H1 (cell line): ENCODE measurements at regions not wholly inside any gene's neighbourhood (a gene's known extent, or its start where the extent isn't known, plus 50 kb on each side); places are given as distances from the start of the nearest gene placed in this dataset.

Experiments
- CTCF ChIA-PET: fragments of 300-600 bp; sonication (Branson Sonifier 250); formaldehyde crosslinking; loops from one replicate; lab custom pipeline; 2021; ENCODE audit not compliant: partially characterized antibody; lab: Charles Lee
- POLR2A ChIA-PET: fragments of 300-600 bp; sonication (Branson Sonifier 250); formaldehyde crosslinking; loops from one replicate; lab custom pipeline; 2021; ENCODE audit warnings: inconsistent platforms; ENCODE audit not compliant: partially characterized antibody; lab: Charles Lee
- DNase-seq, 2 experiments: peaks; one replicate each; pipeline versions ENCODE4 v3.0.0 to v3.0.0-alpha.2; 2010 to 2022; ENCODE audit warnings: low spot score in 2 of 2, low read depth in 1 of 2, mixed read lengths in 1 of 2
- FAIRE-seq: peaks from 2 replicates; lab custom pipeline; 2011; peaks lifted over from hg19 to GRCh38; lab: Jason Lieb, UNC
- H2AFZ ChIP-seq: 2 replicates; pipeline ENCODE4 v1.8.1; 2012; ENCODE audit warnings: low read length, inconsistent platforms
- H2AK5ac ChIP-seq: 2 replicates; pipeline ENCODE4 v1.6.1; 2013; ENCODE audit warnings: low read depth, low read length
- H2BK120ac ChIP-seq: replicated peaks from 2 replicates; pipeline ENCODE3; 2013; ENCODE audit warnings: low read depth, low read length, inconsistent platforms
- H2BK12ac ChIP-seq: 2 replicates; pipeline ENCODE4 v1.6.1; 2013; ENCODE audit warnings: low read depth, low read length
- H2BK15ac ChIP-seq: 2 replicates; pipeline ENCODE4 v1.6.1; 2013; ENCODE audit warnings: low read length
- H2BK20ac ChIP-seq: 2 replicates; pipeline ENCODE4 v1.6.1; 2013; ENCODE audit warnings: low read length
- H2BK5ac ChIP-seq: 2 replicates; pipeline ENCODE4 v1.6.1; 2013; ENCODE audit warnings: low read depth, low read length
- H3K14ac ChIP-seq: 2 replicates; pipeline ENCODE4 v1.6.1; 2013; ENCODE audit warnings: inconsistent platforms; ENCODE audit not compliant: insufficient read length
- H3K18ac ChIP-seq: 2 replicates; pipeline ENCODE4 v1.6.1; 2013; ENCODE audit warnings: low read length; ENCODE audit errors: extremely low read depth
- H3K23ac ChIP-seq: 2 replicates; pipeline ENCODE4 v1.6.1; 2013; ENCODE audit warnings: inconsistent platforms; ENCODE audit not compliant: insufficient read length
- H3K23me2 ChIP-seq: 2 replicates; pipeline ENCODE4 v1.6.1; 2013; ENCODE audit warnings: low read depth, low read length
- H3K27ac ChIP-seq: 2 replicates; pipeline ENCODE4 v1.6.1; 2011; ENCODE audit warnings: low read depth, low read length, inconsistent platforms
- H3K27me3 ChIP-seq, 4 experiments: replicated peaks in 1 of 4; 1 replicate in 1 of 4; 2 replicates in 3 of 4; pipeline versions ENCODE4 v1.6.1 to v1.8.1; 2011 to 2013; ENCODE audit warnings: low read length in 3 of 4, mild to moderate bottlenecking in 3 of 4, inconsistent platforms in 2 of 4, mixed read lengths in 2 of 4, moderate library complexity in 1 of 4; ENCODE audit not compliant: control insufficient read depth in 3 of 4, insufficient read depth in 3 of 4; ENCODE audit errors: extremely low read depth in 1 of 4
- H3K36me3 ChIP-seq, 4 experiments: 2 replicates each; pipeline versions ENCODE4 v1.6.1 to v1.8.1; 2011 to 2013; ENCODE audit warnings: mild to moderate bottlenecking in 4 of 4, low read length in 3 of 4, moderate library complexity in 2 of 4, control low read depth in 1 of 4, inconsistent platforms in 1 of 4; ENCODE audit not compliant: insufficient read depth in 4 of 4, control insufficient read depth in 2 of 4
- H3K4ac ChIP-seq: replicated peaks from 2 replicates; pipeline ENCODE3; 2013; ENCODE audit warnings: low read length, low read depth, mixed read lengths, inconsistent platforms; ENCODE audit not compliant: insufficient read length
- H3K4me1 ChIP-seq, 4 experiments: replicated peaks in 1 of 4; 1 replicate in 1 of 4; 2 replicates in 3 of 4; pipeline versions ENCODE4 v1.6.1 to v1.8.1; 2011 to 2013; ENCODE audit warnings: low read length in 3 of 4, inconsistent platforms in 2 of 4, mixed read lengths in 1 of 4; ENCODE audit not compliant: insufficient read depth in 4 of 4, control insufficient read depth in 3 of 4
- H3K4me2 ChIP-seq, 2 experiments: 2 replicates each; pipeline versions ENCODE4 v1.6.1 to v1.8.1; 2011 to 2013; ENCODE audit warnings: low read depth in 2 of 2, low read length in 2 of 2, control low read depth in 1 of 2, inconsistent platforms in 1 of 2, mild to moderate bottlenecking in 1 of 2; ENCODE audit not compliant: insufficient read depth in 1 of 2
- H3K4me3 ChIP-seq, 4 experiments: fragments of 200-600, 300-600 bp in 1 of 4; sonication (generic), shearing (Covaris generic), sonication (Bioruptor Twin) in 1 of 4; 2 replicates each; pipeline versions ENCODE4 v1.5.1 to v1.8.1; 2011 to 2016; ENCODE audit warnings: low read length in 4 of 4, low read depth in 3 of 4, control low read depth in 2 of 4, inconsistent platforms in 2 of 4, mild to moderate bottlenecking in 2 of 4, mixed read lengths in 1 of 4, moderate library complexity in 1 of 4; ENCODE audit not compliant: insufficient read depth in 2 of 4; ENCODE audit errors: extremely low read depth in 1 of 4
- H3K56ac ChIP-seq: replicated peaks from 2 replicates; pipeline ENCODE3; 2013; ENCODE audit warnings: low read depth, mild to moderate bottlenecking, mixed read lengths, low read length, inconsistent platforms; ENCODE audit not compliant: insufficient read length
- H3K79me1 ChIP-seq: 2 replicates; pipeline ENCODE4 v1.6.1; 2013; ENCODE audit warnings: low read depth, low read length, control low read depth
- H3K79me2 ChIP-seq, 2 experiments: 2 replicates each; pipeline versions ENCODE4 v1.6.1 to v1.8.1; 2012 to 2013; ENCODE audit warnings: low read length in 2 of 2, mild to moderate bottlenecking in 2 of 2, inconsistent platforms in 1 of 2; ENCODE audit not compliant: insufficient read depth in 2 of 2, control insufficient read depth in 1 of 2
- H3K9ac ChIP-seq, 4 experiments: replicated peaks in 1 of 4; 1 replicate in 1 of 4; 2 replicates in 3 of 4; pipeline versions ENCODE4 v1.6.1 to v1.8.1; 2011 to 2013; ENCODE audit warnings: low read depth in 3 of 4, low read length in 3 of 4, control low read depth in 2 of 4, mild to moderate bottlenecking in 2 of 4, moderate library complexity in 2 of 4, inconsistent platforms in 1 of 4; ENCODE audit errors: extremely low read depth in 1 of 4
- H3K9me3 ChIP-seq, 2 experiments: 2 replicates each; pipeline versions ENCODE4 v1.6.1 to v1.8.1; 2012 to 2013; ENCODE audit warnings: mild to moderate bottlenecking in 2 of 2, moderate library complexity in 2 of 2, control low read depth in 1 of 2, inconsistent platforms in 1 of 2, low read depth in 1 of 2, low read length in 1 of 2, mixed read lengths in 1 of 2; ENCODE audit not compliant: insufficient read depth in 2 of 2
- H4K20me1 ChIP-seq, 2 experiments: replicated peaks in 1 of 2; 2 replicates each; pipeline versions ENCODE3 to v1.8.1; 2011 to 2013; ENCODE audit warnings: inconsistent platforms in 2 of 2, low read length in 2 of 2, mild to moderate bottlenecking in 1 of 2; ENCODE audit not compliant: insufficient read depth in 2 of 2, control insufficient read depth in 1 of 2
- H4K5ac ChIP-seq: 2 replicates; pipeline ENCODE4 v1.6.1; 2013; ENCODE audit warnings: low read length, low read depth, mixed read lengths, inconsistent platforms; ENCODE audit not compliant: insufficient read length
- H4K8ac ChIP-seq: 2 replicates; pipeline ENCODE4 v1.8.0; 2013; ENCODE audit warnings: mild to moderate bottlenecking, moderate library complexity, low read length, inconsistent platforms; ENCODE audit not compliant: insufficient read depth; ENCODE audit errors: extremely low read depth
- H4K91ac ChIP-seq: replicated peaks from 2 replicates; pipeline ENCODE3; 2013; ENCODE audit warnings: low read length, mixed read lengths, inconsistent platforms; ENCODE audit not compliant: insufficient read length
- ASH2L ChIP-seq: fragments of 200-600, 300-600 bp; sonication (generic); IDR thresholded peaks from one replicate; pipeline ENCODE4 v1.7.1; 2017; ENCODE audit warnings: low read length
- CHD2 ChIP-seq: IDR thresholded peaks from 2 replicates; pipeline ENCODE4 v1.6.1; 2012; ENCODE audit warnings: low read length, improper control_type of control experiment
- EP300 ChIP-seq, 2 experiments: IDR thresholded peaks; 1 replicate in 1 of 2; 2 replicates in 1 of 2; pipeline ENCODE4 v1.6.1; 2011 to 2012; ENCODE audit warnings: low read depth in 2 of 2, low read length in 2 of 2, mild to moderate bottlenecking in 2 of 2, borderline replicate concordance in 1 of 2, inconsistent platforms in 1 of 2, moderate library complexity in 1 of 2
- EZH2 ChIP-seq: fragments of 200-600 bp; sonication (generic); IDR thresholded peaks from 2 replicates; pipeline ENCODE4 v1.7.1; 2012; ENCODE audit warnings: low read depth, mild to moderate bottlenecking, moderate library complexity, low read length, inconsistent platforms; ENCODE audit not compliant: severe bottlenecking
- MAFK ChIP-seq: IDR thresholded peaks from 2 replicates; pipeline ENCODE4 v1.6.1; 2012; ENCODE audit warnings: low read depth, mild to moderate bottlenecking, improper control_type of control experiment, low read length
- PHF8 ChIP-seq: fragments of 200-600 bp; sonication (generic); conservative IDR thresholded peaks from 2 replicates; pipeline ENCODE4 v1.7.1; 2012; ENCODE audit warnings: low read depth, mild to moderate bottlenecking, inconsistent platforms, low read length, moderate library complexity
- POLR2AphosphoS5 ChIP-seq: IDR thresholded peaks from 2 replicates; pipeline ENCODE4 v1.6.1; 2011; ENCODE audit warnings: low read depth, low read length
- RBBP5 ChIP-seq: IDR thresholded peaks from 2 replicates; pipeline ENCODE4 v1.7.1; 2012; ENCODE audit warnings: low read depth, mild to moderate bottlenecking, inconsistent platforms, low read length, moderate library complexity, borderline replicate concordance
- SAP30 ChIP-seq: fragments of 300-600 bp; sonication (generic); IDR thresholded peaks from 2 replicates; pipeline ENCODE4 v1.7.1; 2012; ENCODE audit warnings: low read length, moderate library complexity, mild to moderate bottlenecking, inconsistent platforms; ENCODE audit not compliant: insufficient read depth, insufficient replicate concordance
- SP1 ChIP-seq: IDR thresholded peaks from 2 replicates; pipeline ENCODE4 v1.6.1; 2011; ENCODE audit warnings: low read depth, low read length
- SRF ChIP-seq: IDR thresholded peaks from 2 replicates; pipeline ENCODE4 v1.6.1; 2011; ENCODE audit warnings: mild to moderate bottlenecking, low read depth, low read length, moderate library complexity
- SUZ12 ChIP-seq: fragments of 200-600 bp; sonication (generic); IDR thresholded peaks from 2 replicates; pipeline ENCODE4 v1.6.1; 2012; ENCODE audit warnings: mild to moderate bottlenecking, inconsistent platforms, low read length, moderate library complexity, mixed read lengths
- TAF1 ChIP-seq: IDR thresholded peaks from 2 replicates; pipeline ENCODE4 v1.6.1; 2011; ENCODE audit warnings: mild to moderate bottlenecking, low read depth, low read length
- ZNF274 ChIP-seq: IDR thresholded peaks from 2 replicates; pipeline ENCODE4 v1.7.0; 2012; ENCODE audit warnings: low read length, borderline replicate concordance; ENCODE audit errors: extremely low read depth
- WGBS, 2 experiments: shearing (Covaris generic) in 1 of 2; methylation state at CpG; one replicate each; pipeline versions ENCODE4 v1.1.6 to v1.1.7; 2013 to 2015; ENCODE audit warnings: low lambda C conversion rate in 2 of 2, mixed read lengths in 2 of 2, inconsistent platforms in 1 of 2, low coverage in 1 of 2, missing lambda C conversion rate in 1 of 2; ENCODE audit not compliant: insufficient replicate concordance in 2 of 2, insufficient coverage in 1 of 2, insufficient read length in 1 of 2; ENCODE audit errors: extremely low coverage in 1 of 2, missing lambda C conversion rate in 1 of 2; 5-methylcytosine and 5-hydroxymethylcytosine counted together

DNA sequence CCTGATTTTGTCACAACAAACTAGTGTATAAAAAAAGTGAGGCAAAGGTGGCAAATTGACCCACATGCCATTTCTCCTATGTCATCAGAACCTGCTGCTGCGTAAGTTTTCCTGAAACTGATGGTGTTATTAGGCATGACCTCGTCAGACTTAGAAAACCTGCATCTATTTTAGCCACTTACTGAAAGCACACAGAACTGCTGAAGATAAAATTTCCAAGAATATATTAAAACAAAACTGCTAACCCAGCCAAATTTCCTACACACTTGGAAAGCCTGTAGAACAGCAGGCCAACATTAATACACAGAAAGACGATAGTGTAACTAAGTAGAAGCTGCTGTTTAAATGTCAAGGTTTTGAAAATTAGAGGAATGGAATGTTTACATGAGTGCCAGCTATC is 674.5 kb upstream of the CXADR start:
- H3K18ac ChIP-seq, result no peak overlapping the region
- no peaks in the 10 kb centered on the region for H3K79me2 ChIP-seq
- no peak overlapping the region for H2BK12ac ChIP-seq
- H3K36me3 ChIP-seq, result no peaks in the 10 kb centered on the region
- H3K4me3 ChIP-seq, result no peak overlapping the region
- H3K4me2 ChIP-seq, result no peak overlapping the region
- H3K4me1 ChIP-seq, result peaks cover 0 to 2% (median 0%) of the 10 kb centered on the region in 4 experiments; a peak in 1 of 7 replicates
- no peaks in the 10 kb centered on the region for H4K20me1 ChIP-seq
- POLR2A ChIA-PET, result no interaction called here
- CTCF ChIA-PET, result interaction anchor here (0.9 to 1.1 kb wide), 2 partner anchors 9 to 305 kb away, joined by 3 read pairs; no protein-coding TSS in a partner anchor
- no peaks in the 10 kb centered on the region for H3K23me2 ChIP-seq
- H3K56ac ChIP-seq, result no peak overlapping the region
- no peak overlapping the region for H2BK120ac ChIP-seq
- H2AK5ac ChIP-seq, result no peak overlapping the region
- no peak overlapping the region for H2BK20ac ChIP-seq
- H3K9me3 ChIP-seq, result no peaks in the 10 kb centered on the region
- no peak for FAIRE-seq
- H4K8ac ChIP-seq, result no peak overlapping the region
- 85% methylated on average over 3 of the region's 3 CpGs; no CpG with 5 or more reads in 1 of the 2 experiments for WGBS, 2 experiments
- no peak overlapping the region for H2AFZ ChIP-seq
- no peak overlapping the region for H3K23ac ChIP-seq
- H2BK15ac ChIP-seq, result no peak overlapping the region
- H4K5ac ChIP-seq, result no peak overlapping the region
- no peak overlapping the region for H3K14ac ChIP-seq
- H4K91ac ChIP-seq, result no peak overlapping the region
- DNase-seq, result no peak
- no peak overlapping the region for H3K27ac ChIP-seq
- H3K79me1 ChIP-seq, result no peaks in the 10 kb centered on the region
- no peaks in the 10 kb centered on the region for H3K27me3 ChIP-seq
- TF ChIP-seq SP1 (no peak), ZNF274 (no peak), PHF8 (no peak), MAFK (no peak), EZH2 (no peak), POLR2AphosphoS5 (no peak), TAF1 (no peak), ASH2L (no peak), SUZ12 (no peak), SAP30 (no peak), EP300 (IDR thresholded peaks at IDR 0.05; ENCODE audit: borderline replicate concordance in 1 of 2, low read depth in 2 of 2, low read length in 2 of 2) (no peak), RBBP5 (no peak), CHD2 (no peak), SRF (no peak)
- TF ChIP-seq, all 59 proteins: peak for 0
- no peak overlapping the region for H2BK5ac ChIP-seq
- H3K4ac ChIP-seq, result no peak overlapping the region
- H3K9ac ChIP-seq, result no peak overlapping the region
